GM18868 (cell line): ENCODE measurements at regions not wholly inside any gene's neighbourhood (a gene's known extent, or its start where the extent isn't known, plus 50 kb on each side); places are given as distances from the start of the nearest gene placed in this dataset.

Experiments used
- ATAC-seq: cut with Tn5 transposase; IDR thresholded peaks from one replicate; pipeline ENCODE4 v1.9.1; 2021; ENCODE audit warnings: mild to moderate bottlenecking, moderate library complexity; ENCODE audit not compliant: unreplicated experiment

DNA sequence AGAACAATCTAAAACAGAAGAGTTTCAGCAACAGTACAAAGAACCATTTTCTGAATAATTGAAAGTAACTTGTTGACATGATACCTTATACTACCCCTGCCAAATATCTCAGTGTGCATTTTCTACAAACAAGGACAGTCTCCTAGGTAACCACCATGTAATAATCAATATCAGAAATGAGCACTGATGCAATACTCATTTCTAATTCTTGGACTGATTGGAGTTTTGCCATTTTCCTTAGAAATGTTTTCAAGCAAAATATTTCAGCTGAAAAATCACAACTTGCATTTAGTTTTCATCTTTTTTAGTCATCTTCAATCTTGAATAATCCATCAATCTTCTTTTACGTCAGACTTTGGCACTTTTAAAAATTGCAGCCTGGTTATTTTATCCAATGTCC is 420.2 kb downstream of the CDC14C start:
- no peak for ATAC-seq

DNA sequence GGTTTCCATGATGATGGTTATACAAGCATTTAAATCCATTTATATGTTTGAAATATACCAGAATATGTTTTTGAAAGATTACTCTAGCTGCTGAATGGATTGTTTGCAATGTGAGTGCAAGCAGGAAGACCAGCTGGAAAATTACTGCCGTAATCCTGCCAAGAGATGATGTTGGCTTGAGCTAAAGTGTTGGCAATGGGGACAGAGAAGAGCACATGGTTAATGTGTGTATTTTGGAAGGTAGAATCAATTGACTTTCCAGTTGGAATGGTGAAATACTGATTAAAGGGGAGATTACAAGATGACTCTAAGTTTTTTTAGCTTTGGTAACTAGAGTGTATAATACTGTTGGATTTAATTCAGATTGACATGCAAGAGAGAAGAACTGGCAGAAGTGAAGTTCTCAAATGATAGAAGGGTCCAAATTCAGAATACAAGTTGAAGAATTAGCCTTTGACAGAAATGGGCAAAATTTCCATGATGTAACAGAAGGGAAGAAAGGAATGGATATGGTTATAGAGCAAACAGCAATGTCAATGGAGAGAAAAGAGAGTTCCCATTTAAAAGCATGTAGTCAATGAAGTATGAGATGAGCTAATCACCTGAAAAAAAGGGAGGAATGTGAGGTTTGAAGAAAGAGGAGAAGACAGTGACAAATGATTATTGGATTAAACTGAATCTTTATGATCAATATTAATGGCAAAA is 422.0 kb downstream of the CDC14C start:
- no peak for ATAC-seq

DNA sequence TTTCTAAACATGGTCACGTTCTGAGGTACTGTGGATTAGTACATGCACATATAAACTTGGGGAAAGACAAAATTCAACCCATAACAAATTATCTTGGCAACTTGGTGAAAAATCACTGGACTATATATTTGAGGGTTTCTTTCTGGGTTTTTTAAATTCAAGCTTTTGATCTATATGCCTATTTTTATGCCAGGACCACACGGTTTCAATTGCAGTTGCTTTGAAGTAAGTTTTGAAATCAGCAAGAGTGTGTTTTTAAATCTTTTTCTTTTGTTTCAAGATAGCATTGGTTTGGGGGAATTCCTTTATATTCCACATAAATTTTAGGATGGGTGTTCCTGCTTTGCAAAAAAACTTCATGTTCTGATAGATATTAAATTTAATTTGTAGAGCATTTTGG is 406.4 kb upstream of the VWC2 start:
- ATAC-seq: no peak

DNA sequence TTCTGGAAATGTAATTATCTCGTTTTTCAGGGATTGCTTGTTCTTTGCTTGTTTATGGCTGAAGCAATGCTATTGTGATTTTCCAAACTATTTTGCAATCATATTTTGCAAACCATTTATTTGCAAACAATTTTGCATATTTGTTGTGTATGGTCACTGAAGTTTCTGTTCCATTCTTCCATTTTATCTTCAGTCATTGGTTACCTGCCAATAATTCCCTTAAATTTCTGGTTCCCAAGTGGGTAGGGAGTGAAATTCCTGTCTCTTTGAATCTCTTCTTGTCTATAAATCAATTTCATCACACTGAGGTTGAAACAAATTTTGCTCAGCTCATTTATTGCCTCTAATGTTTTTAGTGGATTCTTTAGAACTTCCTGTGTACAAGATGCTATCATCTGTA is 401.7 kb upstream of the VWC2 start:
- no peak for ATAC-seq

DNA sequence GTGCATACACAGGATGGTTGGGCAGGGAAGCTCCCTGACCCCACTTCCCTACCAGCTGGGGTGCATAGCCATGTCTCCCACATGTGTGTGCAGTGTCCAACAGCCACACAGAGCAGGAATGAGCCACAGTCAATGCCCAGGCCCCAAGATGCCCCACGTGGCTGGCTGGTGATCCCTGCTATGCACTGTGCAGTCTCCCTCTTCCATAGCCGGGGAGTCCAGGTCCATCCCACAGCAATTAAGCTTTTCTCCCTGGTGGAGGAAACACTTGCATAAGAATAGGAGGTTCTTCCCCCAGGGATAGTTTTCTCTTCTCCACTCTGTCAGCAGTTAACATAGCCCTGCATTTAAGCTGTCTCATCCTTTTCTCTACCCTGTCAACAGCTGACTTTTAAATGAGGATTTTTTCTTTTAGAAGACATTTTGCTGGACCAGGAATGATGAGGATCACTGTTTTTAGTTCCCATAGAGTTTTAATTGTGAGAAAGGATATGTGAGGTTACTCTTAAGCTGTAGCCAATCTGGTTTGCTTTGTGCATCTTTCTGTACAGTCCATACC is 396.5 kb upstream of the VWC2 start:
- no peak for ATAC-seq

DNA sequence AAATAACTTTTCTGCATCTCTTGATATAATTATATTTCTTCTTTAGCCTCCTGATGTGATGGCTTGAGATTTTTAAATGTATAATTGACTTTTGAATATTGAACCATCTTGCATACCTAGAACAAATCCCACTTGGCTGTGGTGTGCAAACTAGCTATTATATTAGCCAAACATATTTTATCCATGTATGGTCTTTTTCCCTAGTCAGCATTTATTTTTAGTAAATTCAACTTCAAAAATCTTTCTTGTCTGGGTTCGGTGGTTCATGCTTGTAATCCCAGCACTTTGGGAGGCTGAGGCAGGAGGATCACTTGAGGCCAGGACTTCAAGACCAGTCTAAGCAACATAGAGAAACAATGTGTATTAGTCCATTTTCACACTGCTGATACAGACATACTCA is 386.6 kb upstream of the VWC2 start:
- no peak for ATAC-seq

DNA sequence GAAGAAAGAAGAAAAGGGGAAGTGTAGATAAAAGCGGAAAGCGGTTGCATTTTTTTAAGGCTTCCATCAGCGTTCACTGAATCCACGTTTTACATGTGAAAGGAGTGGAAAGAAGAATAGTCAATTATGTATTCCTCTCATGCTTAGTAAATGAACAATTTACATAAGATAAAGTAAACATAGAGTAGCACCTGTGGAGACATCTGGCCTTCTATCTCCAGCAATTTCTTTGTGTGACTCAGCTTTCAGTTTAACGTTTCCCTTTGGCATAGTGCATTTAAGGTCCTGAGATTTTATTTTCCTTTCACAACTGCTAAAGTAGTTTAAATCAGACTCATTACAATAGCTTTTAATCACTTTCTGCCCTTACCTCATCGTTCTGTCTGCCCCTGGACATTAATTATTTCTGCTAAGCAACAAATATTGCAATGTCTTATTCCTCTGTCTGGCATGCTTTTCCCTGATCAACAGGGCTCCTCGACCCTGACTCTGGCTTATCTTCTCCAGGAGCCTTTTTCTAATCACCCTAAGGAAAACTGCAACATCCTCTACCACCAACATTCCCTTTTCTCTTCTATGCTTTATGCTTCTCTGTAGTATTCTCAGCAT is 383.5 kb upstream of the VWC2 start:
- ATAC-seq: no peak

DNA sequence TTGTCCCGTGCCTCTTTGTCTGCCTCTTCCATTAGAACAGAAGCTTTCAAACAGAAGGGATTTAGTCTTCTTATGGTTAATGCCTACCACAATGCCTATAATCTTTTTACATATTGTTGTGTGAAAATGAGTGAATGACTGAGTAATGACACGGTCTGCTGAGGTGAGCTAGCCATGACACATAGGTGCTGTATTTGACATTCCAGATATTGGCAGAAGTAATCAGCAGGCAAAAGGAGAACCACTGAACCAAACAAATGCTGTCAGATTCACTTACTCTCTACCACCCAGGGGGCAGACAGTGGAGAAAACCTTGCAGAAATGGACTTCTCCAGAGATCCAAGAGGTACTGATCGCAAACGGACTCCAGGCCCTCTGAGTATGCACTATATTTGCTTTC is 377.2 kb upstream of the VWC2 start:
- no peak for ATAC-seq

DNA sequence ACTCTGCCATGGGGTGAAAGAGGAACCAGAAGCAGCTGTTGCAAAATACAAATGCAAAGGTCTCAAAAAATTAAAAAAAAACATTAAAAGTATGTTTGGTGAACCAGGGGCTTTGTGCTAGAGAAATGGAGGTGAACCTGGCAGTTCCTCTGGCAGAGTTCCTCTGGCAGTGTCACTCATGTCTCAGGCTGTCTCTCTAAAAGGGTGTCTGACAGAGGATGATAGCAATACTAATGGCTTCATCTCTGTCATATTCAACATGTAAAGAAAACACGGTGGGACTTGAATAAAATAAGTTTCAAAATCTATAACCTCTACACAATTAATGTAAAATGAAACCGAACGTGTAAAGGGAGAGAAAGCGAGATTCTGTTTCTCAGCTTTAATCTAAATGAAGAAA is 375.7 kb upstream of the VWC2 start:
- ATAC-seq: no peak

DNA sequence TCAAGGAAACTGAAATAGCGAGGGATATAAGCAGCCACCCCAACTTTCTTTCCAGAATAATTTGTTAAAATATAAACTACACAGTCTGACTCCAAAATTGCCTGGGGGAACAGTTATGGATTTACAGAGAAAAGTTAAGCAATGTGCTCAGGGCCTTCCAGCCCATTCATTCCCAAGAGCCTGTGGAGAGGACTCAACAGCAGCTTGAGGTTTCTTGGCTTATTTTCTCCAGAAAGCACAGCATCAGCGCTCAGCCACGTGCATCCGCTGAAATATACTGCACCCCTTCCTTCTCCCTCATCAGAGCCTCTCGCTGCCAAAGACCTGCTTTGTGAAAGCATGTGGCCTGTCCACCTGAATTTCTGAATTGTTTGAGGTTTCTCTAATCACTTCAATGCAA is 375.2 kb upstream of the VWC2 start:
- ATAC-seq: no peak

DNA sequence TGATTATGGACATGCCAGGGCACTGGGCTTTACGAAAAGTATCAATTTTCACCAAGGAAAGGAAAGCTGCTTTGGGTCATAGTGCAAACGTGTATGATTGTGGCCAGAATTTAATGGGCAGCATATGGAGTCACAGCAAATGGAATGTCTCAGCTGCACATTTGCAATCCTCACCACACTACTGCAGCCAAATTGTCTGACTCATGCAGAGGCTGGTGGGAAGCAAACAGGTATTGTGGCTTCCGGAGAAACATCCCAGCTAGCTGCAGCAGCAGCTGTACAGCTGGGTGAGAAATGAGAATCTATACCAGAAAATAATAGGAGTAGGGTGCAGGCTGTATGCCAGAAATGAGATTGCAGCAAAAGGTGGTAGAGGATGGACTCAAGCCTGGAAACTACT is 374.7 kb upstream of the VWC2 start:
- no peak for ATAC-seq

DNA sequence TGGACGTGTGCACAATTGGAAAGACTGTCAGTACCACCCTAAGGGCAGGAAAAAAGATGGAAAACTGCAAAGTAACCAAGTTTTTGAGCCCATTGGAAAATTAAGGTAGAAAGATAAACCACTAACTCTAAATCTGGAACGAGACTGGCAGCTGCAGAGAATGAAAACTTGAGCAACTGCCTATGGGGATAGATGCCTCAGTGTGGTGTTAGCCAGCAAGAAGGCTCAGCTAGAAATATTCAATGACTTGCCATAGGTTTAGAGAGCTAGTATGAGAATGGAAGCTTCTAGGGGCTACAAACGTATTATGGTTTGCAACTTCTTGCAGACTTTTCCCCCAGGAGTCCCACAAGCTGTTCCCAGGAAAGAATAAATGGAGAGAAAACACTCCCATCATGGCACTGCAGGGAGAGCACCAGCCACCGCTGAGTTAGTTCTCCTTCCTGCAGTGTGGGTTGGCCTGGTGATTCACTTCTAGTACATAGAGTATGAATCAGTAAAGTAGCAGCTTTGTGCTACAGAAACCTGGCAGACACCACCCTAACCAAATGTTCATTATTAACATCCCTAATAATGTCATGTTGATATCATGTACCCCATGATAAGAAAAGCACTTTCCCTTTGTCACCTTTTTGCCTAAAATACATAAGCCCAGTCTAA is 372.4 kb upstream of the VWC2 start:
- no peak for ATAC-seq

DNA sequence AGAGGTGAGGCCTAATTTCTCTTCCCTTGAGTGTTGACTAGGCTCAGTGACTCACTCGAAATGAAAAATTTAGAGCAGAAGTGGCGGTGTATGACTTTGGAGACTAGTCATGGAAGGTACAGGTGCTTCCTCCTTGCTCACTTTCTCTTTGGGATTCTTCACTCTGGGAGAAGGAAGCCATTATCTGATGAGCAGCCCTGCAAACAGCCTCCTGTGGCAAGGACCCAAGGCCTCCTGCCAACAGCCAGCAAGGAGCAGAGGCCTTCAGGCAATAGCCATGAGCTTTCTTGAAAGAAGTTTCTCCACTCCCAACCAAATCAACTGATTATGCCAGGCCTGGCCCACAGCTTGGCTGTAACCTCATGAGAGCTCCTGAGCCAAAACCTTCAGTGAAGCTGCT is 369.6 kb upstream of the VWC2 start:
- no peak for ATAC-seq

DNA sequence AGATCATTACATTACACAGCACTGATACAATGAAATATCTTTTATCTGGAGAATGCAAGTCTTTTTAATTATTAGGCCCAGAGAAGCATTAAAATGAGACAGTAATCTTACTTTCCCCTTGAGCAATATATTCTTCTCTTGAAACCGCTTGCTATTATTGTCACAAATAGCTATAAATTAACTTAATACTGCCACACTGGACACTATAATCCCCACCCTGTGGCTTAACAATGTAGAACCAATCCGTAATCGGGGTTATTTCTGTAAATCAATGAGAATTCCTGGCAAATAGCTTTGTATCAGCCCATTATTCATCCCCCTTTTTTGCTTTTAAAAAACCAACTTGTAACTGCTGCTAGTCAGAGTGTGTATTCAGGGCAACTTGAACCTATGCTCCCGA is 366.2 kb upstream of the VWC2 start:
- ATAC-seq: no peak

DNA sequence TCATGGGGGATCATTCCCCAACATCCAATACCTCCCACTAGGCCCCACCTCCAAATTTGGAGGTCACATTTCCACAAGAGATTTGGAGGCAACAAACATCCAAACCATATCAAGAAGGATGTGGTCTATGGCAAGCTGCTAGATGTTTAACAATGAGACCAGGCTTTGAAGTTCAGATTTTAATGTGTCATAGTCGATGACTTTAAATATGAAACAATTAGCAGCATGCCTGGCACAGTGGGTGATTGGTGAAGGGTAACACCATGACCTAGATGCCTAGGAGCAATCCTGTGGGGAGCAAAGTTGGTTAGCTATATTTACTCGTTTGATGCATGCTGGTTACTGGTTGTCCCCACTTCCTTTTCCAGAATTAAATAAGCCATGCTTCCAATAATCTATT is 356.4 kb upstream of the VWC2 start:
- ATAC-seq: no peak

DNA sequence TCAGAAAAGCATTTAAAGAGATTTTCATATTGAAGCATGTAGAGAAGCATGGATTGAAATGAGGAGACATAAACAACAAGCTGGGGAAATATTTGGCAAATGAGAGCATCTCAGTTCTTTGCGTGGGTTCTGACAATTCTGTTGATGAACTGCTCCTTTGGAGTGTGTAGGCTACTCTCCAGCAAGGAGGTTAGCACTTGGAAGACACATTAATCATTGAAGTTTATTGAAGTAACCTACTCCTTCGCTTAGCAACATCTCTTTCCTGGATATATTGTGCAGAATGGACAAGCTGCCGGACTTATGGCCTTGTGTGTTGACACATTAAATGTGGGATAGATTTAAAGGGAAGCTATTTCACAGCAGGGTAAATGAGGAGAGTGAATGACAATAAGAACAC is 354.5 kb upstream of the VWC2 start:
- no peak for ATAC-seq

DNA sequence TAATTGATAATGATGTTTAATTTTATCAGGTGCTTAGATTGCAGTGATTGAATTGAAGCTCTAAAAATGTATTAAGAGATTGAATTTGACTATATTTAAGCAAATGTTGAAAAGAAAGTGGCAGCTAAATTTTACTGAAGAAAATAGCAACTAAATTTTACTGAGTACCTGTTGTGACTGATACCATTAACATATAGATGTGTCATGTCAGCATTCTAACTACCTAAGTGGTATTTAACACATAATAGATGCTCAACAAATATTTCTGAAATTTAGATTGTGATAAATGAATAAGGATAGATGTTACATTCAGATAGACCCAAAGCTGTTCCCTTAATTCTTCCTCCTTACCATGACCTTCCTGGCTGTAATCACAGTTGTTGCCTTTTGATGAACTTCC is 350.9 kb upstream of the VWC2 start:
- ATAC-seq: no peak

DNA sequence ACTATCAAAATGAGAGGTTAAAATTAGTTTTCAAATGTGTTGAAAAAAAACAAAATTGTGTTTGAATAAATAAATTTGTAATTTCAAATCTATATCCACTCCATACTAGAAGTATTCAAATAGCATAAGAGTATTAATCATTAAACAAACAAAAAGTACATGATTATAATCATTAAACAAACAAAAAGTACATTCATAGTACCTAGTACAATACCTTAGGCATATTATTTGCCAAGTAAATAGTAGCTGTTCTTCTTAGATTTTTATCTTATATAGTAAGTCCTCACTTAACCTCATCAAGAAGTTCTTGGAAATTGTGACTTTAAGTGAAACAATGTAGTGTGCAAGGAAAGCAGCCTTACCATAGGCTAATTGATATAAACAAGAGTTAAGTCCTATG is 349.3 kb upstream of the VWC2 start:
- ATAC-seq: no peak

DNA sequence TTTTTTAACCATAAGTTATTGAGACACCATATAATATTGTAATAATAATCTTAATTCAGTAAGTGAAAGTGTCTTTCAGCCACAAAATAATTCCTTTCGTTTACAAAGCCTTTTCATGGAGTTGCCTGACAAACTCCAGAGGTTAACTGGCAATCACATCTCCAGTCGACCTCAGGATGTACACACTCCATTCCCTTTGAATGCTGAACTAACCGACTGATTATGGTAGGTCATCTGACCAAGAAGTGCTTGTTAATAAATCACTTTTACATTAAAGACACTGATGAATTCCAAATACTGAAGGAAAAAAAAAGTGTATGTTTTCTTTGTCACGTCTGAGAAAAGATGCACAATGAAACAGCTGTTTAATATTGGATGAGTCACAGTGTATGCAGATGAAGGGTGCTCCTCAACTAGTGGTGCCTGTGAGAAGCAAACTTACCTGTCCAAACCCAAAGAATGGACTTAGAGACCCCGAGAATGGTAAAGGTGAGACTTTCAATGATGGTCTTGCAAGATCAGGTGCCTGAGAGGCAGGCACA is 348.1 kb upstream of the VWC2 start:
- no peak for ATAC-seq

DNA sequence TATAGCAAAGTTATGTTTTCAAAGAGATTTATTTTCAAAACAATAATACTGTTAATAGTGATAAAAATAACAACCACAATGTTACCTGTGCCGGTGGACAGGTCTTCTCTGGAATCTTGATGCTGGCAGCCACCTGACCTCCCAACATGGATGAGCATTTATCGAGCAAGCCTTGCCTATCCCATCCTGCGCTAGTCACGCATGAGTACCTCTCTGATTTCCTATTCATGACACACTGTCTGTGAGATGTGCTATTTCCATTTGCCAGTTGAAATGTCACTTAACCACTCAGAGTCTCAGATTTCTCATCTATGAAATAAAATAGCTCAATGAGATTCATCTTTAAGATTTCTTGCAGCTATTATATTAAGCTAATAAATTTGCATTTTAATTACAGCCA is 341.2 kb upstream of the VWC2 start:
- ATAC-seq: no peak

DNA sequence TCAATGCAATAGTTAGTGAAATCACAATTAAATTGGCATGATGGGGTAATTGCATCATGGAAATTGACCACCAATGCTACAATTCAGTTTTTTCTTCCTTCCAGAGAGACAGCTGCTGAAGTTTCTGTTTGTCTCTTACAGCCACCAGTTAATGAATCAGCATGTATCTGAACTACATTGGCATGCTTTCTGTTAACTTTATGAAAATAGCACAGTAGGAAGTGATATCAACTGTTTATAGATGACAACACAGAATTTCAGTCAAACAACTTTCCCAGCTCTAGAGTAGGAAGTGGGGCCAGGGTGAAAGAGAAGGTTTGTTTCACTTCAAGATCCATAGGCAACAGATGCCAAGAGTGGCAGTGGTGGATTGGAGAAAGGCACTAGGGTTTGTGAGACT is 339.6 kb upstream of the VWC2 start:
- no peak for ATAC-seq

DNA sequence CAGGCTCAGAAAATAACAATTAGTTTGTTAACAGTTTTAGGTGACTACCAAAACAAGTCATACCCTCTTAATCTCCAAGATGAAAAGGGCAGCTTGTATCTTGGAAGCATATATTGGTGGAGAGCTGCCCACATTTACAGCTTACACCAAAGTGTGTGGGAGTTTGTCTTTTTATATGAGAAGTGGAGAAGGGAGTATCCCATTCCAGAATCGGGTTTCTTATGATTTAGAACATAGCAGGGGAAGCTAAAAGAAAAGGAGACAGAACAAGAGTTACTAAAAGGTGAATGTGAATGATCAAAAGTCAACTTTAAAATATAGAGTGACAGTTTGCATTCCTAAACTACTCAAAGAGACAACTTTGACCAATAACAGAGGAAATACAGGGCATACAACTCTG is 338.6 kb upstream of the VWC2 start:
- no peak for ATAC-seq
